H1 (cell line): ENCODE measurements at regions not wholly inside any gene's neighbourhood (a gene's known extent, or its start where the extent isn't known, plus 50 kb on each side); places are given as distances from the start of the nearest gene placed in this dataset.

Experiments
- CTCF ChIA-PET: fragments of 300-600 bp; sonication (Branson Sonifier 250); formaldehyde crosslinking; loops from one replicate; lab custom pipeline; 2021; ENCODE audit not compliant: partially characterized antibody; lab: Charles Lee
- POLR2A ChIA-PET: fragments of 300-600 bp; sonication (Branson Sonifier 250); formaldehyde crosslinking; loops from one replicate; lab custom pipeline; 2021; ENCODE audit warnings: inconsistent platforms; ENCODE audit not compliant: partially characterized antibody; lab: Charles Lee
- DNase-seq, 2 experiments: peaks; one replicate each; pipeline versions ENCODE4 v3.0.0 to v3.0.0-alpha.2; 2010 to 2022; ENCODE audit warnings: low spot score in 2 of 2, low read depth in 1 of 2, mixed read lengths in 1 of 2
- FAIRE-seq: peaks from 2 replicates; lab custom pipeline; 2011; peaks lifted over from hg19 to GRCh38; lab: Jason Lieb, UNC
- H2AFZ ChIP-seq: 2 replicates; pipeline ENCODE4 v1.8.1; 2012; ENCODE audit warnings: low read length, inconsistent platforms
- H2AK5ac ChIP-seq: 2 replicates; pipeline ENCODE4 v1.6.1; 2013; ENCODE audit warnings: low read depth, low read length
- H2BK120ac ChIP-seq: replicated peaks from 2 replicates; pipeline ENCODE3; 2013; ENCODE audit warnings: low read depth, low read length, inconsistent platforms
- H2BK12ac ChIP-seq: 2 replicates; pipeline ENCODE4 v1.6.1; 2013; ENCODE audit warnings: low read depth, low read length
- H2BK15ac ChIP-seq: 2 replicates; pipeline ENCODE4 v1.6.1; 2013; ENCODE audit warnings: low read length
- H2BK20ac ChIP-seq: 2 replicates; pipeline ENCODE4 v1.6.1; 2013; ENCODE audit warnings: low read length
- H2BK5ac ChIP-seq: 2 replicates; pipeline ENCODE4 v1.6.1; 2013; ENCODE audit warnings: low read depth, low read length
- H3K14ac ChIP-seq: 2 replicates; pipeline ENCODE4 v1.6.1; 2013; ENCODE audit warnings: inconsistent platforms; ENCODE audit not compliant: insufficient read length
- H3K18ac ChIP-seq: 2 replicates; pipeline ENCODE4 v1.6.1; 2013; ENCODE audit warnings: low read length; ENCODE audit errors: extremely low read depth
- H3K23ac ChIP-seq: 2 replicates; pipeline ENCODE4 v1.6.1; 2013; ENCODE audit warnings: inconsistent platforms; ENCODE audit not compliant: insufficient read length
- H3K23me2 ChIP-seq: 2 replicates; pipeline ENCODE4 v1.6.1; 2013; ENCODE audit warnings: low read depth, low read length
- H3K27ac ChIP-seq: 2 replicates; pipeline ENCODE4 v1.6.1; 2011; ENCODE audit warnings: low read depth, low read length, inconsistent platforms
- H3K27me3 ChIP-seq, 4 experiments: replicated peaks in 1 of 4; 1 replicate in 1 of 4; 2 replicates in 3 of 4; pipeline versions ENCODE4 v1.6.1 to v1.8.1; 2011 to 2013; ENCODE audit warnings: low read length in 3 of 4, mild to moderate bottlenecking in 3 of 4, inconsistent platforms in 2 of 4, mixed read lengths in 2 of 4, moderate library complexity in 1 of 4; ENCODE audit not compliant: control insufficient read depth in 3 of 4, insufficient read depth in 3 of 4; ENCODE audit errors: extremely low read depth in 1 of 4
- H3K36me3 ChIP-seq, 4 experiments: 2 replicates each; pipeline versions ENCODE4 v1.6.1 to v1.8.1; 2011 to 2013; ENCODE audit warnings: mild to moderate bottlenecking in 4 of 4, low read length in 3 of 4, moderate library complexity in 2 of 4, control low read depth in 1 of 4, inconsistent platforms in 1 of 4; ENCODE audit not compliant: insufficient read depth in 4 of 4, control insufficient read depth in 2 of 4
- H3K4ac ChIP-seq: replicated peaks from 2 replicates; pipeline ENCODE3; 2013; ENCODE audit warnings: low read length, low read depth, mixed read lengths, inconsistent platforms; ENCODE audit not compliant: insufficient read length
- H3K4me1 ChIP-seq, 4 experiments: replicated peaks in 1 of 4; 1 replicate in 1 of 4; 2 replicates in 3 of 4; pipeline versions ENCODE4 v1.6.1 to v1.8.1; 2011 to 2013; ENCODE audit warnings: low read length in 3 of 4, inconsistent platforms in 2 of 4, mixed read lengths in 1 of 4; ENCODE audit not compliant: insufficient read depth in 4 of 4, control insufficient read depth in 3 of 4
- H3K4me2 ChIP-seq, 2 experiments: 2 replicates each; pipeline versions ENCODE4 v1.6.1 to v1.8.1; 2011 to 2013; ENCODE audit warnings: low read depth in 2 of 2, low read length in 2 of 2, control low read depth in 1 of 2, inconsistent platforms in 1 of 2, mild to moderate bottlenecking in 1 of 2; ENCODE audit not compliant: insufficient read depth in 1 of 2
- H3K4me3 ChIP-seq, 4 experiments: fragments of 200-600, 300-600 bp in 1 of 4; sonication (generic), shearing (Covaris generic), sonication (Bioruptor Twin) in 1 of 4; 2 replicates each; pipeline versions ENCODE4 v1.5.1 to v1.8.1; 2011 to 2016; ENCODE audit warnings: low read length in 4 of 4, low read depth in 3 of 4, control low read depth in 2 of 4, inconsistent platforms in 2 of 4, mild to moderate bottlenecking in 2 of 4, mixed read lengths in 1 of 4, moderate library complexity in 1 of 4; ENCODE audit not compliant: insufficient read depth in 2 of 4; ENCODE audit errors: extremely low read depth in 1 of 4
- H3K56ac ChIP-seq: replicated peaks from 2 replicates; pipeline ENCODE3; 2013; ENCODE audit warnings: low read depth, mild to moderate bottlenecking, mixed read lengths, low read length, inconsistent platforms; ENCODE audit not compliant: insufficient read length
- H3K79me1 ChIP-seq: 2 replicates; pipeline ENCODE4 v1.6.1; 2013; ENCODE audit warnings: low read depth, low read length, control low read depth
- H3K79me2 ChIP-seq, 2 experiments: 2 replicates each; pipeline versions ENCODE4 v1.6.1 to v1.8.1; 2012 to 2013; ENCODE audit warnings: low read length in 2 of 2, mild to moderate bottlenecking in 2 of 2, inconsistent platforms in 1 of 2; ENCODE audit not compliant: insufficient read depth in 2 of 2, control insufficient read depth in 1 of 2
- H3K9ac ChIP-seq, 4 experiments: replicated peaks in 1 of 4; 1 replicate in 1 of 4; 2 replicates in 3 of 4; pipeline versions ENCODE4 v1.6.1 to v1.8.1; 2011 to 2013; ENCODE audit warnings: low read depth in 3 of 4, low read length in 3 of 4, control low read depth in 2 of 4, mild to moderate bottlenecking in 2 of 4, moderate library complexity in 2 of 4, inconsistent platforms in 1 of 4; ENCODE audit errors: extremely low read depth in 1 of 4
- H3K9me3 ChIP-seq, 2 experiments: 2 replicates each; pipeline versions ENCODE4 v1.6.1 to v1.8.1; 2012 to 2013; ENCODE audit warnings: mild to moderate bottlenecking in 2 of 2, moderate library complexity in 2 of 2, control low read depth in 1 of 2, inconsistent platforms in 1 of 2, low read depth in 1 of 2, low read length in 1 of 2, mixed read lengths in 1 of 2; ENCODE audit not compliant: insufficient read depth in 2 of 2
- H4K20me1 ChIP-seq, 2 experiments: replicated peaks in 1 of 2; 2 replicates each; pipeline versions ENCODE3 to v1.8.1; 2011 to 2013; ENCODE audit warnings: inconsistent platforms in 2 of 2, low read length in 2 of 2, mild to moderate bottlenecking in 1 of 2; ENCODE audit not compliant: insufficient read depth in 2 of 2, control insufficient read depth in 1 of 2
- H4K5ac ChIP-seq: 2 replicates; pipeline ENCODE4 v1.6.1; 2013; ENCODE audit warnings: low read length, low read depth, mixed read lengths, inconsistent platforms; ENCODE audit not compliant: insufficient read length
- H4K8ac ChIP-seq: 2 replicates; pipeline ENCODE4 v1.8.0; 2013; ENCODE audit warnings: mild to moderate bottlenecking, moderate library complexity, low read length, inconsistent platforms; ENCODE audit not compliant: insufficient read depth; ENCODE audit errors: extremely low read depth
- H4K91ac ChIP-seq: replicated peaks from 2 replicates; pipeline ENCODE3; 2013; ENCODE audit warnings: low read length, mixed read lengths, inconsistent platforms; ENCODE audit not compliant: insufficient read length
- ASH2L ChIP-seq: fragments of 200-600, 300-600 bp; sonication (generic); IDR thresholded peaks from one replicate; pipeline ENCODE4 v1.7.1; 2017; ENCODE audit warnings: low read length
- BACH1 ChIP-seq: IDR thresholded peaks from 2 replicates; pipeline ENCODE4 v1.6.1; 2012; ENCODE audit warnings: low read length, improper control_type of control experiment
- CBX8 ChIP-seq: fragments of 300-800, 300-1000 bp; sonication (generic); IDR thresholded peaks from 2 replicates; pipeline ENCODE4 v1.7.1; 2016; ENCODE audit warnings: low read depth, low read length, borderline replicate concordance
- CEBPB ChIP-seq: IDR thresholded peaks from 2 replicates; pipeline ENCODE4 v1.6.1; 2012; ENCODE audit warnings: low read depth, low read length
- CHD2 ChIP-seq: IDR thresholded peaks from 2 replicates; pipeline ENCODE4 v1.6.1; 2012; ENCODE audit warnings: low read length, improper control_type of control experiment
- EZH2 ChIP-seq: fragments of 200-600 bp; sonication (generic); IDR thresholded peaks from 2 replicates; pipeline ENCODE4 v1.7.1; 2012; ENCODE audit warnings: low read depth, mild to moderate bottlenecking, moderate library complexity, low read length, inconsistent platforms; ENCODE audit not compliant: severe bottlenecking
- HDAC2 ChIP-seq, 2 experiments: fragments of 300-600 bp in 1 of 2; sonication (generic) in 1 of 2; IDR thresholded peaks; 2 replicates each; pipeline ENCODE4 v1.6.1; 2011 to 2012; ENCODE audit warnings: low read depth in 2 of 2, low read length in 2 of 2, mild to moderate bottlenecking in 2 of 2, moderate library complexity in 2 of 2, borderline replicate concordance in 1 of 2, inconsistent platforms in 1 of 2
- KDM1A ChIP-seq: fragments of 200-600, 300-600 bp; sonication (generic); IDR thresholded peaks from 2 replicates; pipeline ENCODE4 v1.7.1; 2016; ENCODE audit warnings: mild to moderate bottlenecking, low read length, borderline replicate concordance
- MAX ChIP-seq: IDR thresholded peaks from 2 replicates; pipeline ENCODE4 v1.6.1; 2012; ENCODE audit warnings: inconsistent platforms
- POLR2A ChIP-seq, 2 experiments: IDR thresholded peaks; 1 replicate in 1 of 2; 2 replicates in 1 of 2; pipeline ENCODE4 v1.6.1; 2011; ENCODE audit warnings: low read depth in 2 of 2, low read length in 2 of 2, mild to moderate bottlenecking in 2 of 2; ENCODE audit errors: control extremely low read depth in 1 of 2
- POLR2AphosphoS5 ChIP-seq: IDR thresholded peaks from 2 replicates; pipeline ENCODE4 v1.6.1; 2011; ENCODE audit warnings: low read depth, low read length
- RAD21 ChIP-seq, 2 experiments: IDR thresholded peaks in 1 of 2; conservative IDR thresholded peaks in 1 of 2; 2 replicates each; pipeline ENCODE4 v1.6.1; 2011; ENCODE audit warnings: low read depth in 2 of 2, low read length in 2 of 2, improper control_type of control experiment in 1 of 2, inconsistent platforms in 1 of 2, mild to moderate bottlenecking in 1 of 2, moderate library complexity in 1 of 2
- SP4 ChIP-seq: IDR thresholded peaks from 2 replicates; pipeline ENCODE4 v1.6.1; 2012; ENCODE audit warnings: low read length, inconsistent platforms
- USF2 ChIP-seq: IDR thresholded peaks from 2 replicates; pipeline ENCODE4 v1.6.1; 2011; ENCODE audit warnings: low read length, improper control_type of control experiment
- WGBS, 2 experiments: shearing (Covaris generic) in 1 of 2; methylation state at CpG; one replicate each; pipeline versions ENCODE4 v1.1.6 to v1.1.7; 2013 to 2015; ENCODE audit warnings: low lambda C conversion rate in 2 of 2, mixed read lengths in 2 of 2, inconsistent platforms in 1 of 2, low coverage in 1 of 2, missing lambda C conversion rate in 1 of 2; ENCODE audit not compliant: insufficient replicate concordance in 2 of 2, insufficient coverage in 1 of 2, insufficient read length in 1 of 2; ENCODE audit errors: extremely low coverage in 1 of 2, missing lambda C conversion rate in 1 of 2; 5-methylcytosine and 5-hydroxymethylcytosine counted together

DNA sequence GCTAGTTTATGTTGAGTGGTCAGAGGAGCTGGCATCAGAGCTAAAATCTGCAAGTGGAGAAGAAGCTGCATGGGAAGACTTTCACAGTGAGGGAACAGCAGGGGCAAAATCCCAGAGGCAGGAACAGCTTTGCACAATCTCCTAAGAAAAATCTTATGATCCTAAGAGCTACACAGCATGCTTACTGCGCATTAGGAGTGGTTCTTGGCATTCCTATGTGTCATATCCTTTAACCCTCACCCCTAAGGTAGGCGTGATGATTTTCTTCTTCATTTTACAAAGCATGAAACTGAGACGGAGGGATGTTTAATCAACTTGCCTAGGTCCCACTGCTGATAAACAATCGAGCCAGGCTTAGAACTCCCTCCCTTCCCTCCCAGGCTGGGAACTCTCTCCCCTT lies 313.6 kb upstream of the SULF2 start:
- WGBS, 2 experiments = 91% methylated on average over 4 of the region's 4 CpGs; no CpG with 5 or more reads in 1 of the 2 experiments
- Histone ChIP-seq H4K91ac (no peak overlapping the region), H3K9me3 (no peaks in the 10 kb centered on the region), H2AK5ac (no peak overlapping the region), H3K79me2 (no peaks in the 10 kb centered on the region), H3K4me1 (no peaks in the 10 kb centered on the region), H3K79me1 (no peaks in the 10 kb centered on the region; the same call in 1 of the 2 replicates), H2AFZ (no peak overlapping the region), H3K56ac (no peak overlapping the region), H3K23ac (no peak overlapping the region), H3K14ac (no peak overlapping the region), H3K27me3 (no peaks in the 10 kb centered on the region), H3K23me2 (no peaks in the 10 kb centered on the region), H3K18ac (no peak overlapping the region), H2BK15ac (no peak overlapping the region), H2BK120ac (no peak overlapping the region), H4K5ac (no peak overlapping the region), H3K4ac (no peak overlapping the region), H4K20me1 (no peaks in the 10 kb centered on the region), H3K27ac (no peak overlapping the region), H2BK5ac (no peak overlapping the region), H3K9ac (no peak overlapping the region), H3K36me3 (no peaks in the 10 kb centered on the region), H4K8ac (no peak overlapping the region), H2BK20ac (no peak overlapping the region), H3K4me3 (no peak overlapping the region), H2BK12ac (no peak overlapping the region), H3K4me2 (no peak overlapping the region)
- POLR2A ChIA-PET = no interaction called here
- DNase-seq (no peak), FAIRE-seq (no peak)
- CTCF ChIA-PET = interaction anchor here (1.2 to 1.8 kb wide), 2 partner anchors 10 to 419 kb away, joined by 3 to 5 read pairs; no protein-coding TSS in a partner anchor
- TF ChIP-seq KDM1A (no peak), RAD21 (IDR thresholded peaks at IDR 0.05 in 1 of 2, conservative IDR thresholded peaks at IDR 0.05 in 1 of 2; ENCODE audit: low read depth in 2 of 2, low read length in 2 of 2) (no peak), USF2 (no peak), POLR2A (IDR thresholded peaks at IDR 0.05; ENCODE audit: control extremely low read depth in 1 of 2, low read depth in 2 of 2, low read length in 2 of 2) (no peak), BACH1 (no peak), EZH2 (no peak), CEBPB (no peak), MAX (no peak), POLR2AphosphoS5 (no peak), HDAC2 (IDR thresholded peaks at IDR 0.05; ENCODE audit: borderline replicate concordance in 1 of 2, low read depth in 2 of 2, low read length in 2 of 2) (no peak), SP4 (no peak), CBX8 (no peak), ASH2L (no peak), CHD2 (no peak)
